Lower leg skin (tissue), 4 donors: ENCODE measurements at regions not wholly inside any gene's neighbourhood (a gene's known extent, or its start where the extent isn't known, plus 50 kb on each side); places are given as distances from the start of the nearest gene placed in this dataset.

Source experiments
- DNase-seq, 2 donors: peaks; one replicate each; pipeline ENCODE4 v3.0.0-alpha.2; 2019; ENCODE audit warnings: low spot score in 2 of 2
- H3K4me3 ChIP-seq: fragments of 200-600 bp; sonication (generic); 2 replicates; pipeline ENCODE4 v1.5.1; 2017; ENCODE audit warnings: mild to moderate bottlenecking, low read depth; ENCODE audit not compliant: poor library complexity, severe bottlenecking
- CTCF ChIP-seq, 3 donors: fragments of 450-650 bp; IDR thresholded peaks; one replicate each; pipeline ENCODE4 v1.5.1; 2016; ENCODE audit warnings: antibody characterized with exemption in 3 of 3, mild to moderate bottlenecking in 3 of 3, moderate library complexity in 2 of 3
- POLR2A ChIP-seq, 2 donors: fragments of 450-650 bp; IDR thresholded peaks; one replicate each; pipeline ENCODE4 v1.6.1; 2016 to 2017; ENCODE audit warnings: antibody characterized with exemption in 2 of 2, mild to moderate bottlenecking in 1 of 2, moderate library complexity in 1 of 2
- WGBS, 2 donors: methylation state at CpG; one replicate each; pipeline ENCODE4 v1.1.5; 2018; 5-methylcytosine and 5-hydroxymethylcytosine counted together
- intact Hi-C: fragments of 100-400 bp; cut with DNase I; formaldehyde crosslinking; loops from one replicate; pipeline ENCODE4 v1.15.0; 2023; ENCODE audit warnings: low total_unique reads

GRCh38 chr11:80146232-80146631 is 705.4 kb upstream of the TENM4 start:
- DNase-seq, result no peak
- 62 to 70% methylated on average over 6 of the region's 6 CpGs for WGBS, 2 donors
- TF ChIP-seq POLR2A (IDR thresholded peaks at IDR 0.05) (no peak), CTCF (IDR thresholded peaks at IDR 0.05) (no peak)
- intact Hi-C loops, result no loop called here
- H3K4me3 ChIP-seq, result no peak overlapping the region

GRCh38 chr11:80144897-80145594 is 704.2 kb upstream of the TENM4 start:
- DNase-seq, result no peak
- TF ChIP-seq POLR2A (IDR thresholded peaks at IDR 0.05), result no peak
- TF ChIP-seq CTCF (IDR thresholded peaks at IDR 0.05), result no peak
- WGBS, 2 donors, result 73 to 92% methylated on average over 2 of the region's 2 CpGs
- no peak overlapping the region for H3K4me3 ChIP-seq
- intact Hi-C loops, result no loop called here

- TF ChIP-seq POLR2A (IDR thresholded peaks at IDR 0.05), result no peak
- TF ChIP-seq CTCF (IDR thresholded peaks at IDR 0.05), result no peak
- 86 to 93% methylated on average over 3 of the region's 3 CpGs for WGBS, 2 donors
- no peak for DNase-seq
- intact Hi-C loops, result no loop called here
- H3K4me3 ChIP-seq, result no peak overlapping the region
These were observed 696.2 kb upstream of the TENM4 start for GRCh38 chr11:80136991-80137390.

- no peak for TF ChIP-seq CTCF (IDR thresholded peaks at IDR 0.05)
- no peak for TF ChIP-seq POLR2A (IDR thresholded peaks at IDR 0.05)
- H3K4me3 ChIP-seq, result no peak overlapping the region
- no peak for DNase-seq
- intact Hi-C loops, result no loop called here
These were observed 688.6 kb upstream of the TENM4 start for GRCh38 chr11:80129396-80129795.

- DNase-seq, result no peak
- H3K4me3 ChIP-seq, result no peak overlapping the region
- TF ChIP-seq POLR2A (IDR thresholded peaks at IDR 0.05) (no peak), CTCF (IDR thresholded peaks at IDR 0.05) (no peak)
- intact Hi-C loops, result no loop called here
- 23 to 30% methylated on average over 2 of the region's 2 CpGs for WGBS, 2 donors
These were observed 681.4 kb upstream of the TENM4 start for GRCh38 chr11:80122211-80122610.

- DNase-seq, result peak in 1 of 2 donors; percentile 29
- intact Hi-C loops, result no loop called here
- TF ChIP-seq CTCF (IDR thresholded peaks at IDR 0.05) (no peak), POLR2A (IDR thresholded peaks at IDR 0.05) (no peak)
- WGBS, 2 donors, result 44 to 52% methylated on average over 2 of the region's 2 CpGs
- H3K4me3 ChIP-seq, result no peak overlapping the region
These were observed 677.2 kb upstream of the TENM4 start for GRCh38 chr11:80118073-80118472.
